ENCODE measurements at regions not wholly inside any gene's neighbourhood (a gene's known extent, or its start where the extent isn't known, plus 50 kb on each side); places are given as distances from the start of the nearest gene placed in this dataset.

DNA sequence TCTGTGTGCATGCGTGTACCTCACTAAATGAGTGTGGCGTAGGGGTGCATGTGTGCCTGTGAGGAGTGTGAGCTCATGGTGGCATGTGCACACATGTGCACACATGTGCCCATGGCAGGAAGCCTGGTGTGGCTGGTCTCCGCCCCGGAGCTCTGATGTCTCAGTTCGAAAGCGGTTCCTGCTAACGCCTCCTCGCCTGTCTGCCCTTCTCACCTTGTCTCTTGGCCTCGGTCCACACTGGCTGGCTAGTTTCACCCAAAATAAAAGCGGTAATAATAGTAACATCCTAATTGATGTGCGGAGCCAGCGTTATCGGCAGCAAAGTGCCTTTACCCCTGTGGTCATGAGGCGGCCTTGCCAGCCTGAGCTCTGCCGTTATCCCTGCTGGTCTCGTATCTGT is 1190.4 kb downstream of the BRD1 start:
- TF ChIP-seq, protein P1, sequence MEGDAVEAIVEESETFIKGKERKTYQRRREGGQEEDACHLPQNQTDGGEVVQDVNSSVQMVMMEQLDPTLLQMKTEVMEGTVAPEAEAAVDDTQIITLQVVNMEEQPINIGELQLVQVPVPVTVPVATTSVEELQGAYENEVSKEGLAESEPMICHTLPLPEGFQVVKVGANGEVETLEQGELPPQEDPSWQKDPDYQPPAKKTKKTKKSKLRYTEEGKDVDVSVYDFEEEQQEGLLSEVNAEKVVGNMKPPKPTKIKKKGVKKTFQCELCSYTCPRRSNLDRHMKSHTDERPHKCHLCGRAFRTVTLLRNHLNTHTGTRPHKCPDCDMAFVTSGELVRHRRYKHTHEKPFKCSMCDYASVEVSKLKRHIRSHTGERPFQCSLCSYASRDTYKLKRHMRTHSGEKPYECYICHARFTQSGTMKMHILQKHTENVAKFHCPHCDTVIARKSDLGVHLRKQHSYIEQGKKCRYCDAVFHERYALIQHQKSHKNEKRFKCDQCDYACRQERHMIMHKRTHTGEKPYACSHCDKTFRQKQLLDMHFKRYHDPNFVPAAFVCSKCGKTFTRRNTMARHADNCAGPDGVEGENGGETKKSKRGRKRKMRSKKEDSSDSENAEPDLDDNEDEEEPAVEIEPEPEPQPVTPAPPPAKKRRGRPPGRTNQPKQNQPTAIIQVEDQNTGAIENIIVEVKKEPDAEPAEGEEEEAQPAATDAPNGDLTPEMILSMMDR (IDR thresholded peaks at IDR 0.05), result no peak
- Histone ChIP-seq H3K4me3 (no peak overlapping the region), H3K27ac (no peak overlapping the region), H3K36me3 (no peaks in the 10 kb centered on the region), H3K27me3 (replicated peaks; ENCODE audit: insufficient read depth) (no peaks in the 10 kb centered on the region), H3K9me3 (no peaks in the 10 kb centered on the region), H3K4me1 (ENCODE audit: control insufficient read depth in 1 of 2, low read depth in 2 of 2) (no peaks in the 10 kb centered on the region)
- DNase-seq (ENCODE audit: low spot score) (no peak), ATAC-seq (ENCODE audit: insufficient number of reproducible peaks, low FRiP score, low read depth) (no peak)

DNA sequence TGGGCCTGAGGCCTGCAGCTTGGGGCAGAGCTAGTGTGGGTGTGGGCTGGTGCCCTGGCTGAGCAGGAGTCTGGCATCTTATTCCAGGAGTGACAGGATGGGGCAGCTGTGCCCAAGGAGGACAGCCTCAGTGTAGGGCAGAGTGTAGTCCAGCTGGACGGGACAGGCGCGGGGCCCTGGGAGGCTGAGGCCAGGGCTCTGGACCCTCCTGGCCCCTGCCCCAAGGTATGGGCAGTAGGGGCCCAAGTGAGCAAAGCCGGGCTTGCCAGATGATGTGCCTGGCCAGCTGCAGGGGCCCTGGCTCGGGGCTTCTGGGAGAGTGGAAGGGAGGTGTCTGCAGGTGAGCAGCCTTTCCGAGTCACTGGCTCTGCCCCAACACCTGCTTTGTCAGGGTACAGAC is 1190.9 kb downstream of the BRD1 start:
- H3K4me3 ChIP-seq, result no peak overlapping the region
- TF ChIP-seq, protein P1 (IDR thresholded peaks at IDR 0.05), result no peak
- DNase-seq (ENCODE audit: low spot score) (no peak), ATAC-seq (ENCODE audit: insufficient number of reproducible peaks, low FRiP score, low read depth) (no peak)
- no peaks in the 10 kb centered on the region for H3K9me3 ChIP-seq
- no peaks in the 10 kb centered on the region for H3K36me3 ChIP-seq
- no peaks in the 10 kb centered on the region for H3K27me3 ChIP-seq (replicated peaks; ENCODE audit: insufficient read depth)
- no peak overlapping the region for H3K27ac ChIP-seq
- no peaks in the 10 kb centered on the region for H3K4me1 ChIP-seq (ENCODE audit: control insufficient read depth in 1 of 2, low read depth in 2 of 2)

DNA sequence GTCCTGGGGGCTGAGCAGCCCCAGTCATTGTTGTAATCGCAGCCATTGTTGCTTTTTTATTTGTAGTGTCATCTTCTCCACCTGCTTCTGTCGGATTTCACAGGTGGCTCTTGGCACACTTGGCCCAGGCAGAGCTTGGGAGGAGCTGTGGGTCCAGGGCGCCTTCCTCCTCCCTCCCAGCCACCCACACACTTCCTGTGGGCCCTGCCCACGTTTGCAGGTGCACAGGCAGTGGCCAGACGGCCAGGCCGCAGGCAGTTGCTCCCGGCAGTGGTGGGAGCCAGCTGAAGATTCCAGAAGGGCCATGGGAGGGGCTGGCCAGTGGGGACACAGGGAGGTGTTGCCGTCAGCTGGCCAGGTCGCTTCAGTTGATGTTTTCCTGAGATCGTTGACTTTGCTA is 1191.9 kb downstream of the BRD1 start:
- no peak for ATAC-seq (ENCODE audit: insufficient number of reproducible peaks, low FRiP score, low read depth)

DNA sequence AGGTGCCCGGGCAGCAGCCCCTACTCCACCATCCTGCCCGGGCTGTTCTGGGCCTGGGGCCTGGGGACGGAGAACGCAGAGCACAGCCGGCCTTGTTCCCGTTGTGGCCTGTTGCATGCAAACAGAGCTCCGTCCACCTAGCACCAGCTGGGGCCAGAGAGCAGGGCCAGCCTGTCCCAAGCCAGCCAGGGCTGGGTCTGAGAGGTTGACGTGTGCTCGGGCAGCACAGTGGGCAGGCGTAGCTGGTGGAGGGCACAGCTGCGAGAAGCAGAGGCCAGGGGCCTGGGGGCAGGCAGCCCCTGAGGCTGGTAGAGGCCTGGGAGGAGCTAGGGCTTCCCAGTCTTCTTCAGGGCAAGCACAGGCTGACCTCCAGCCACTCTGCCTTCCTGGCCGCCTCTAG is 1192.6 kb downstream of the BRD1 start:
- no peaks in the 10 kb centered on the region for H3K4me1 ChIP-seq (ENCODE audit: control insufficient read depth in 1 of 2, low read depth in 2 of 2)
- DNase-seq (ENCODE audit: low spot score) (no peak), ATAC-seq (ENCODE audit: insufficient number of reproducible peaks, low FRiP score, low read depth) (no peak)
- no peak overlapping the region for H3K27ac ChIP-seq
- no peaks in the 10 kb centered on the region for H3K36me3 ChIP-seq
- H3K9me3 ChIP-seq, result no peaks in the 10 kb centered on the region
- no peaks in the 10 kb centered on the region for H3K27me3 ChIP-seq (replicated peaks; ENCODE audit: insufficient read depth)
- TF ChIP-seq, protein P1 (IDR thresholded peaks at IDR 0.05), result no peak
- H3K4me3 ChIP-seq, result no peak overlapping the region

More for the DNA sequence above, 1191.9 kb downstream of the BRD1 start:
- Histone ChIP-seq H3K4me1 (ENCODE audit: control insufficient read depth in 1 of 2, low read depth in 2 of 2) (no peaks in the 10 kb centered on the region), H3K27me3 (replicated peaks; ENCODE audit: insufficient read depth) (no peaks in the 10 kb centered on the region), H3K9me3 (no peaks in the 10 kb centered on the region), H3K27ac (no peak overlapping the region), H3K36me3 (no peaks in the 10 kb centered on the region), H3K4me3 (no peak overlapping the region)
- DNase-seq (ENCODE audit: low spot score), result no peak
- TF ChIP-seq, protein P1 (IDR thresholded peaks at IDR 0.05), result no peak

DNA sequence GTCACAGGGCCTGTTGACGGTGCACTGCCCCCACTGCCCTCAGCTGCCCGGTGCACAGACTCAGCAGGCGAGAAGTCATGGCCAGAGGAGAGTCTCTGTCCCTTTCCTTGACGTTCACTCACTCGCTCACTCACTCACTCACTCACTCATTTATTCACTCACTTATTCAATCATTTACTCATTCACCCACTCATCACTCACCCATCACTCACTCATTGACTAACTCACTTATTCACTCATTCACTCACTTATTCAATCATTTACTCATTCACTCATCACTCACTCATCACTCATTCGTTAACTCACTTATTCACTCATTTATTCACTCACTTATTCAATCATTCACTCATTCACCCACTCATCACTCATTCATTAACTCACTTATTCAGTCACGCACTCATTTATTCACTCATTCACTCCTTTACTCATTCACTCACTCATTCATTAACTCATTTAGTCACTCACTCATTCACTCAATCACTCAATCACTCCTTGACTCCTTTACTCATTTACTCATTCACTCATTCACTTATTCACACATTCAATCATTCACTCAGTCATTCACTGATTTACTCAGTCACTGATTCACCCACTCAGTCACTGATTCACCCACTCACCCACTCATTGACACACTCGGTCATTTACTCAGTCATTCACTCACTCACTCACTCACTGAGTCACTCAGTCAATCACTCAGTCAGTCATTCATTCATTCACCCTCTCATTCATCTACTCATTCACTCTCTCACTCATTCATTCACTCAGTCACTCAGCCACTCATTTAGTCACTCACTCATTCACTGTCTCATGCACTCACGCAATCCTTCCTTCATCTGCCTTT is 1193.5 kb downstream of the BRD1 start:
- Histone ChIP-seq H3K4me1 (ENCODE audit: control insufficient read depth in 1 of 2, low read depth in 2 of 2) (no peaks in the 10 kb centered on the region), H3K36me3 (no peaks in the 10 kb centered on the region), H3K9me3 (no peaks in the 10 kb centered on the region), H3K27me3 (replicated peaks; ENCODE audit: insufficient read depth) (no peaks in the 10 kb centered on the region), H3K4me3 (no peak overlapping the region), H3K27ac (no peak overlapping the region)
- DNase-seq (ENCODE audit: low spot score), result no peak
- no peak for ATAC-seq (ENCODE audit: insufficient number of reproducible peaks, low FRiP score, low read depth)
- TF ChIP-seq, protein P1 (IDR thresholded peaks at IDR 0.05), result no peak
